A673 (cell line): ENCODE measurements at regions not wholly inside any gene's neighbourhood (a gene's known extent, or its start where the extent isn't known, plus 50 kb on each side); places are given as distances from the start of the nearest gene placed in this dataset.

Source experiments
- BruUV-seq: library from RNA; stranded (reverse); fragments of 400-500 nt; replicated peaks from 2 replicates; lab custom pipeline; 2021; lab: Mats Ljungman, UMichigan
- CTCF ChIA-PET: fragments of 300-600 bp; sonication (Branson Sonifier 250); formaldehyde crosslinking; loops from one replicate; lab custom pipeline; 2022; ENCODE audit warnings: antibody characterized with exemption; lab: Charles Lee
- POLR2A ChIA-PET: fragments of 300-600 bp; sonication (Branson Sonifier 250); formaldehyde crosslinking; loops from one replicate; lab custom pipeline; 2022; ENCODE audit warnings: antibody characterized with exemption; ENCODE audit not compliant: low non-redundant PET; lab: Charles Lee
- DNase-seq: peaks from one replicate; pipeline ENCODE4 v3.0.0-alpha.2; 2015; ENCODE audit warnings: low spot score
- H3K27ac ChIP-seq: fragments of 200-600 bp; sonication (generic); 2 replicates; pipeline ENCODE4 v1.5.1; 2016; ENCODE audit warnings: mixed run types, low read depth, mild to moderate bottlenecking, mixed read lengths, antibody characterized with exemption, low read length; ENCODE audit not compliant: poor library complexity, severe bottlenecking
- H3K27me3 ChIP-seq: fragments of 200-600 bp; sonication (generic); replicated peaks from 2 replicates; pipeline ENCODE4 v1.6.1; 2017; ENCODE audit warnings: mixed run types, low read depth, mild to moderate bottlenecking, mixed read lengths, antibody characterized with exemption, low read length; ENCODE audit not compliant: insufficient read depth, poor library complexity
- H3K36me3 ChIP-seq: fragments of 200-600 bp; sonication (generic); 2 replicates; pipeline ENCODE4 v1.6.1; 2016; ENCODE audit warnings: mixed run types, mild to moderate bottlenecking, mixed read lengths, antibody characterized with exemption, low read length; ENCODE audit not compliant: insufficient read depth, poor library complexity, severe bottlenecking
- H3K4me1 ChIP-seq: fragments of 200-600 bp; sonication (generic); 2 replicates; pipeline ENCODE4 v1.6.1; 2017; ENCODE audit warnings: mixed run types, mild to moderate bottlenecking, mixed read lengths, antibody characterized with exemption, low read length; ENCODE audit not compliant: insufficient read depth, poor library complexity, severe bottlenecking
- H3K4me3 ChIP-seq: fragments of 200-600 bp; sonication (generic); 2 replicates; pipeline ENCODE4 v1.5.1; 2016; ENCODE audit warnings: low read depth, mixed run types, mild to moderate bottlenecking, mixed read lengths, low read length; ENCODE audit not compliant: poor library complexity, severe bottlenecking
- H3K9me3 ChIP-seq: fragments of 200-600 bp; sonication (generic); 2 replicates; pipeline ENCODE4 v1.6.1; 2016; ENCODE audit warnings: mixed run types, low read depth, mild to moderate bottlenecking, mixed read lengths, antibody characterized with exemption, low read length; ENCODE audit not compliant: poor library complexity, severe bottlenecking
- CTCF ChIP-seq: fragments of 300-800, 200-600 bp; sonication (generic); conservative IDR thresholded peaks from 2 replicates; pipeline ENCODE4 v1.5.1; 2017; ENCODE audit warnings: low read depth, mild to moderate bottlenecking, antibody characterized with exemption, low read length, moderate library complexity, mixed read lengths
- EZH2 ChIP-seq: fragments of 200-600 bp; sonication (generic); IDR thresholded peaks from 2 replicates; pipeline ENCODE4 v1.6.1; 2017; ENCODE audit warnings: borderline replicate concordance, low read depth, mild to moderate bottlenecking, mixed read lengths, antibody characterized with exemption, low read length; ENCODE audit not compliant: poor library complexity, severe bottlenecking
- intact Hi-C: fragments of 100-400 bp; cut with micrococcal nuclease; formaldehyde crosslinking; loops from one replicate; pipeline ENCODE4 v1.10.0; 2022; ENCODE audit not compliant: unreplicated experiment

DNA sequence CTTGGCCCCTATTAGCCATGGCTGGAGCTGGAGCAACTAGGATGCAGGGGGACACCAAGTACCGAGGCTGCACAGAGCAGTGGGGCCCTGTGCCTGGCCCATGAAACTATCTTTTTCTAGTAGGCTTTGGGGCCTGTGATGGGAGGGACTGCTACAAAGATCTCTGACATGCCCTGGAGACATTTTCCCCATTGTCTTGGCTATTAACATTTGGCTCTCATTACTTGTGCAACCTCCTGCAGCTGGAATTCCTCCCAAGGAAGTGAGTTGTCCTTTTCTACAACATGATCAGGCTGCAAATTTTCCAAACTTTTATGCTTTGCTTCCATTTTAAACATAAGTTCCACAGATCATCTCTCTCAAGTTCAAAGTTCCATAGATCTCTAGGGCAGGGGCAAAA is 174.7 kb upstream of the ANKFN1 start:
- no peak overlapping the region for H3K27ac ChIP-seq
- no peak overlapping the region for H3K4me3 ChIP-seq
- no peaks in the 10 kb centered on the region for H3K9me3 ChIP-seq
- ChIA-PET CTCF (no interaction called here), POLR2A (no interaction called here)
- no peak for TF ChIP-seq EZH2
- TF ChIP-seq CTCF = no peak
- peaks cover 6% of the 10 kb centered on the region for H3K27me3 ChIP-seq
- H3K4me1 ChIP-seq = no peaks in the 10 kb centered on the region
- no TSS peak for BruUV-seq
- intact Hi-C loops = no loop called here
- DNase-seq = no peak
- H3K36me3 ChIP-seq = no peaks in the 10 kb centered on the region

DNA sequence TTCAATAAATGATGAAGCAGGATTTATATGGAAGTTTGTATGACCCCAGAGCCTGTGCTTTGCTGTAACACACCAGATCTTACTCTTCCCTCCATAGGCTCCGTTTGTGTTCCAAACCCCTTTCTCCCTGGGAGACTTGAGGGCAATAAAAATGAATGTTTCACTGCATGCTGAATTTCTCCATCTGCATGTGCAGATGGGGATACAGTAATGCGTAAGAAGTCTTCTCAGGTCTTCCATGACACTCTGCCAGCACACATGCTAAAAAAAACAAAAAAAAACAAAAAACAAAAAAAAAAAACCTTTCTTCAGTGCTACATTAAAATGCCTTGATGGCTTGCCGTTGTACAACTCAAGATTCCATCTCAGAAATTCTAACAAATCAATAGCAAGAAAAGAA is 170.2 kb upstream of the ANKFN1 start:
- TF ChIP-seq CTCF = no peak
- TF ChIP-seq EZH2 = no peak
- BruUV-seq = no TSS peak
- Histone ChIP-seq H3K4me1 (no peaks in the 10 kb centered on the region), H3K4me3 (no peak overlapping the region), H3K27ac (no peak overlapping the region), H3K9me3 (no peaks in the 10 kb centered on the region), H3K36me3 (no peaks in the 10 kb centered on the region), H3K27me3 (peaks cover 16% of the 10 kb centered on the region)
- intact Hi-C loops = no loop called here
- ChIA-PET CTCF (no interaction called here), POLR2A (no interaction called here)
- no peak for DNase-seq

DNA sequence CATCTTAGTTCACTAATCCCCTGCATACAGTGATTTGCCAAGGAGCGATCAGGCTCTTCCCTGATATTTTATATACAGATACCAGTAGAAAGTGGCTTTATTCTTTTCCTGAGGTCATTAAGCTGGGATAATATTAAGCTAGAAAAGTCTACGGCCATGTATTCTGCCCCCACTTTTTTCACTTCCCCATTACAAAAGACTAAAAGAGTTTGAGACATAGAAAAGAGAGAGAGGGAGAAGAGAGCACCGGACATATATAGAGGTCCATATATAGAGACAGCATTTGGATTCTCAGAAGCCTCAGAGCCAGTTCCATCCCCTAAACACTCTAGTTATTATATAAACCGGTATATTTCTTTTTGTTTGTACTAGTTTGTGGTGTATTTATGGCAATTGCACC is 166.5 kb upstream of the ANKFN1 start:
- Histone ChIP-seq H3K4me1 (no peaks in the 10 kb centered on the region), H3K4me3 (no peak overlapping the region), H3K27me3 (peaks cover 17% of the 10 kb centered on the region), H3K36me3 (no peaks in the 10 kb centered on the region), H3K27ac (no peak overlapping the region), H3K9me3 (no peaks in the 10 kb centered on the region)
- BruUV-seq = no TSS peak
- no peak for TF ChIP-seq CTCF
- TF ChIP-seq EZH2 = no peak
- no peak for DNase-seq
- ChIA-PET CTCF (no interaction called here), POLR2A (no interaction called here)
- intact Hi-C loops = no loop called here
